Testis (tissue), 2 donors: ENCODE measurements at regions not wholly inside any gene's neighbourhood (a gene's known extent, or its start where the extent isn't known, plus 50 kb on each side); places are given as distances from the start of the nearest gene placed in this dataset.

Source experiments
- POLR2A ChIP-seq: fragments of 450-650 bp; IDR thresholded peaks from one replicate; pipeline ENCODE4 v1.6.1; 2017; ENCODE audit warnings: antibody characterized with exemption, mild to moderate bottlenecking, moderate library complexity
- TF ChIP-seq, protein P1 (sequence below), 3 experiments: fragments of 450-650 bp in 2 of 3; fragments of 200-600 bp in 1 of 3; sonication (generic) in 1 of 3; IDR thresholded peaks; one replicate each; pipeline ENCODE4 v1.5.1; 2016 to 2019; ENCODE audit warnings: antibody characterized with exemption in 3 of 3, mild to moderate bottlenecking in 2 of 3, moderate library complexity in 1 of 3

DNA sequence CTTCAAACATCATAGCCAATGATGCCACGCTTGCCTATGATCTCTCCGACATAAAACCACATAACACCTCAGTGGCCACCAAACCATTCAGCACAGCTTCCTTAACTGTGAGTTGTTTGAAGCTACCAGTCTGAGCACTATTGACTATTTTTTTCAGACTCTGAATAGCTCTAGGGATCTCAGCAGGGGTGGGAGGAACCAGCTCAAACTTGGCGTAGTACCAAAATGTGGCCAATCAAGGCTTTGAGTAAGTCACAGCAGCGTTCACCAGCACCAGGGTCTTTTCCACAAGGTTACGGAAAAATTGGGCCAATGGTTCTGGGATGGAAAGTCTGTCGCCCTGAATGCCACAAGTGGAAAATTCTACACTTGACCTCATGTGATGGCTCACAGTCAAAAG is 70.6 kb downstream of the SMPDL3A start:
- TF ChIP-seq, protein P1, sequence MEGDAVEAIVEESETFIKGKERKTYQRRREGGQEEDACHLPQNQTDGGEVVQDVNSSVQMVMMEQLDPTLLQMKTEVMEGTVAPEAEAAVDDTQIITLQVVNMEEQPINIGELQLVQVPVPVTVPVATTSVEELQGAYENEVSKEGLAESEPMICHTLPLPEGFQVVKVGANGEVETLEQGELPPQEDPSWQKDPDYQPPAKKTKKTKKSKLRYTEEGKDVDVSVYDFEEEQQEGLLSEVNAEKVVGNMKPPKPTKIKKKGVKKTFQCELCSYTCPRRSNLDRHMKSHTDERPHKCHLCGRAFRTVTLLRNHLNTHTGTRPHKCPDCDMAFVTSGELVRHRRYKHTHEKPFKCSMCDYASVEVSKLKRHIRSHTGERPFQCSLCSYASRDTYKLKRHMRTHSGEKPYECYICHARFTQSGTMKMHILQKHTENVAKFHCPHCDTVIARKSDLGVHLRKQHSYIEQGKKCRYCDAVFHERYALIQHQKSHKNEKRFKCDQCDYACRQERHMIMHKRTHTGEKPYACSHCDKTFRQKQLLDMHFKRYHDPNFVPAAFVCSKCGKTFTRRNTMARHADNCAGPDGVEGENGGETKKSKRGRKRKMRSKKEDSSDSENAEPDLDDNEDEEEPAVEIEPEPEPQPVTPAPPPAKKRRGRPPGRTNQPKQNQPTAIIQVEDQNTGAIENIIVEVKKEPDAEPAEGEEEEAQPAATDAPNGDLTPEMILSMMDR (IDR thresholded peaks at IDR 0.05): no peak
- TF ChIP-seq POLR2A: no peak
